ENCODE measurements at regions not wholly inside any gene's neighbourhood (a gene's known extent, or its start where the extent isn't known, plus 50 kb on each side); places are given as distances from the start of the nearest gene placed in this dataset.

GRCh38 chr6:45714741-45715507 is 300.7 kb downstream of the CLIC5 start:
- TF ChIP-seq POLR2AphosphoS5 (IDR thresholded peaks at IDR 0.05): no peak
- TF ChIP-seq POLR2A (IDR thresholded peaks at IDR 0.05): no peak
- peak; percentile 54 to 77 for TF ChIP-seq CTCF (IDR thresholded peaks at IDR 0.05)
- no peak for TF ChIP-seq EP300 (IDR thresholded peaks at IDR 0.05)
- WGBS: 24% methylated on average over 6 of the region's 6 CpGs
- Histone ChIP-seq H3K4me3 (no peak overlapping the region), H3K27me3 (no peaks in the 10 kb centered on the region), H3K27ac (no peak overlapping the region), H3K4me1 (peaks cover 10% of the 10 kb centered on the region), H3K36me3 (no peaks in the 10 kb centered on the region), H3K9me3 (no peaks in the 10 kb centered on the region)
- no peak for DNase-seq (ENCODE audit: low spot score in 2 of 2)

- TF ChIP-seq POLR2AphosphoS5 (IDR thresholded peaks at IDR 0.05) (no peak), EP300 (IDR thresholded peaks at IDR 0.05) (no peak), POLR2A (IDR thresholded peaks at IDR 0.05) (no peak), CTCF (IDR thresholded peaks at IDR 0.05) (no peak)
- 76% methylated on average over 11 of the region's 11 CpGs for WGBS
- H3K27me3 ChIP-seq: no peaks in the 10 kb centered on the region
- DNase-seq (ENCODE audit: low spot score in 2 of 2): no peak
- peaks cover 10% of the 10 kb centered on the region for H3K4me1 ChIP-seq
- H3K4me3 ChIP-seq: no peak overlapping the region
- H3K9me3 ChIP-seq: no peaks in the 10 kb centered on the region
- no peaks in the 10 kb centered on the region for H3K36me3 ChIP-seq
- H3K27ac ChIP-seq: no peak overlapping the region
These were observed 301.5 kb downstream of the CLIC5 start for GRCh38 chr6:45714006-45714730.
